OCI-LY7 (cell line): ENCODE measurements at regions not wholly inside any gene's neighbourhood (a gene's known extent, or its start where the extent isn't known, plus 50 kb on each side); places are given as distances from the start of the nearest gene placed in this dataset.

Source experiments
- BruUV-seq: library from RNA; stranded (reverse); fragments of 400-500 nt; replicated peaks from 2 replicates; lab custom pipeline; 2021; lab: Mats Ljungman, UMichigan
- CTCF ChIA-PET: fragments of 300-600 bp; sonication (Branson Sonifier 250); formaldehyde crosslinking; loops from one replicate; lab custom pipeline; 2022; ENCODE audit warnings: antibody characterized with exemption; ENCODE audit not compliant: unreplicated experiment; lab: Charles Lee
- POLR2A ChIA-PET: fragments of 300-600 bp; sonication (Branson Sonifier 250); formaldehyde crosslinking; loops from one replicate; lab custom pipeline; 2022; ENCODE audit warnings: antibody characterized with exemption; lab: Charles Lee
- DNase-seq: peaks from one replicate; pipeline ENCODE4 v3.0.0-alpha.2; 2015; ENCODE audit warnings: low spot score
- H2AFZ ChIP-seq: fragments of 200-600 bp; sonication (generic), shearing (Covaris generic); 2 replicates; pipeline ENCODE4 v1.6.1; 2014; ENCODE audit warnings: mild to moderate bottlenecking, antibody characterized with exemption, low read length, moderate library complexity
- H3K27ac ChIP-seq: fragments of 200-600 bp; sonication (generic); 2 replicates; pipeline ENCODE4 v1.5.1; 2014; ENCODE audit warnings: mixed run types, low read depth, mild to moderate bottlenecking, moderate library complexity, low read length, inconsistent platforms; ENCODE audit not compliant: poor library complexity, severe bottlenecking
- H3K36me3 ChIP-seq: fragments of 200-600 bp; sonication (generic); 2 replicates; pipeline ENCODE4 v1.6.1; 2014; ENCODE audit warnings: mild to moderate bottlenecking, antibody characterized with exemption, low read length, moderate library complexity, mixed read lengths; ENCODE audit not compliant: insufficient read depth
- H3K4me1 ChIP-seq: fragments of 200-600 bp; sonication (generic); 2 replicates; pipeline ENCODE4 v1.5.1; 2014; ENCODE audit warnings: mild to moderate bottlenecking, low read length; ENCODE audit not compliant: insufficient read depth, poor library complexity, severe bottlenecking
- H3K4me2 ChIP-seq: fragments of 200-600 bp; sonication (generic); 2 replicates; pipeline ENCODE4 v1.6.1; 2014; ENCODE audit warnings: mild to moderate bottlenecking, low read length
- H3K4me3 ChIP-seq: fragments of 200-600 bp; sonication (generic); 2 replicates; pipeline ENCODE4 v1.5.1; 2014; ENCODE audit warnings: mild to moderate bottlenecking, low read depth, low read length; ENCODE audit not compliant: poor library complexity, severe bottlenecking
- H3K79me2 ChIP-seq: fragments of 200-600 bp; sonication (generic); 2 replicates; pipeline ENCODE4 v1.6.1; 2016; ENCODE audit warnings: low read depth, mild to moderate bottlenecking, low read length, moderate library complexity, mixed read lengths; ENCODE audit not compliant: insufficient read depth
- H3K9me2 ChIP-seq: fragments of 200-600 bp; sonication (generic); 2 replicates; pipeline ENCODE4 v1.6.1; 2016; ENCODE audit warnings: mild to moderate bottlenecking, low read length, mixed read lengths; ENCODE audit not compliant: insufficient read depth
- H3K9me3 ChIP-seq: fragments of 200-600 bp; sonication (generic); 2 replicates; pipeline ENCODE4 v1.6.1; 2014; ENCODE audit warnings: mild to moderate bottlenecking, mixed run types, low read length, mixed read lengths
- H4K20me1 ChIP-seq: fragments of 200-600 bp; sonication (generic); 2 replicates; pipeline ENCODE4 v1.6.1; 2014; ENCODE audit warnings: mild to moderate bottlenecking, antibody characterized with exemption, low read length, moderate library complexity, mixed read lengths; ENCODE audit not compliant: insufficient read depth
- EZH2phosphoT487 ChIP-seq: fragments of 200-600 bp; sonication (generic); IDR thresholded peaks from 2 replicates; pipeline ENCODE4 v1.6.1; 2018; ENCODE audit warnings: low read depth, borderline replicate concordance, mild to moderate bottlenecking, mixed run types, antibody characterized with exemption, low read length, moderate library complexity, mixed read lengths
- intact Hi-C: fragments of 100-400 bp; cut with micrococcal nuclease; formaldehyde crosslinking; loops from one replicate; pipeline ENCODE4 v1.10.0; 2022; ENCODE audit not compliant: unreplicated experiment
- TF ChIP-seq, protein P1 (sequence below): fragments of 200-600 bp; sonication (generic); conservative IDR thresholded peaks from 2 replicates; pipeline ENCODE4 v1.5.1; 2014; ENCODE audit warnings: mild to moderate bottlenecking, antibody characterized with exemption, low read length, moderate library complexity, mixed read lengths

DNA sequence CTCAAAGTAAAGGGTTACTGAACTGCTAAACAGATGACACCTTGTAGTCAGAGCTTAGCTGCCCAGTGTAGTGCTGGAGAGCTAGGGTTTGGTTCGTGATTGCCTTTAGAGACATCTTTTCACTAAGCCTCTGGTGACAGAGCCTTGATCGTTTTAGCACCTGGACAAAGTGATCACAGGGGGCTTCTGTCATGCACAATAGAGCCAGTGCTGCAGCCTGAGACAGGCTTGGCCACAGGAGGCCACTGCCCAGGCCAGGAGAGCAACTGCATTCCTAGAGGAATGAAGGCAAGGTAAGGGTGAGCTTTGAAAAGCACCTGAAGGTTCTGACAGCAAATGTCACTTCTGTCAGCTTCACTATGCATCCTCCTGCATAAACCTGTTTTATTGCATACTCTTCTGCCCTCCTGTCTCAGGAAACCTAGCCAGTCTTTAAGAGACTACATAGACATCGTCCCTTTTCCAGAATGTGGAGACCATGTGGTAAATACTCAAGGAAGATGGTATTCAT is 122.9 kb downstream of the NPY start:
- ChIA-PET CTCF (interaction anchor here (0.6 kb wide), 1 partner anchor 16 kb away, joined by 3 read pairs; no protein-coding TSS in a partner anchor), POLR2A (interaction anchor here (0.6 kb wide), 1 partner anchor 720 kb away, joined by 3 read pairs; no protein-coding TSS in a partner anchor)
- Histone ChIP-seq H3K4me1 (no peaks in the 10 kb centered on the region), H3K4me2 (no peak overlapping the region), H3K27ac (no peak overlapping the region), H3K9me3 (no peaks in the 10 kb centered on the region), H3K36me3 (no peaks in the 10 kb centered on the region), H3K4me3 (no peak overlapping the region), H2AFZ (no peak overlapping the region), H4K20me1 (no peaks in the 10 kb centered on the region), H3K79me2 (no peaks in the 10 kb centered on the region), H3K9me2 (no peaks in the 10 kb centered on the region)
- no TSS peak for BruUV-seq
- DNase-seq, result no peak
- intact Hi-C loops, result loop anchor here (5.0 kb wide), 1 partner anchor 685 kb away; no protein-coding TSS in a partner anchor
- TF ChIP-seq EZH2phosphoT487, result no peak
- TF ChIP-seq, protein P1, sequence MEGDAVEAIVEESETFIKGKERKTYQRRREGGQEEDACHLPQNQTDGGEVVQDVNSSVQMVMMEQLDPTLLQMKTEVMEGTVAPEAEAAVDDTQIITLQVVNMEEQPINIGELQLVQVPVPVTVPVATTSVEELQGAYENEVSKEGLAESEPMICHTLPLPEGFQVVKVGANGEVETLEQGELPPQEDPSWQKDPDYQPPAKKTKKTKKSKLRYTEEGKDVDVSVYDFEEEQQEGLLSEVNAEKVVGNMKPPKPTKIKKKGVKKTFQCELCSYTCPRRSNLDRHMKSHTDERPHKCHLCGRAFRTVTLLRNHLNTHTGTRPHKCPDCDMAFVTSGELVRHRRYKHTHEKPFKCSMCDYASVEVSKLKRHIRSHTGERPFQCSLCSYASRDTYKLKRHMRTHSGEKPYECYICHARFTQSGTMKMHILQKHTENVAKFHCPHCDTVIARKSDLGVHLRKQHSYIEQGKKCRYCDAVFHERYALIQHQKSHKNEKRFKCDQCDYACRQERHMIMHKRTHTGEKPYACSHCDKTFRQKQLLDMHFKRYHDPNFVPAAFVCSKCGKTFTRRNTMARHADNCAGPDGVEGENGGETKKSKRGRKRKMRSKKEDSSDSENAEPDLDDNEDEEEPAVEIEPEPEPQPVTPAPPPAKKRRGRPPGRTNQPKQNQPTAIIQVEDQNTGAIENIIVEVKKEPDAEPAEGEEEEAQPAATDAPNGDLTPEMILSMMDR, result no peak

DNA sequence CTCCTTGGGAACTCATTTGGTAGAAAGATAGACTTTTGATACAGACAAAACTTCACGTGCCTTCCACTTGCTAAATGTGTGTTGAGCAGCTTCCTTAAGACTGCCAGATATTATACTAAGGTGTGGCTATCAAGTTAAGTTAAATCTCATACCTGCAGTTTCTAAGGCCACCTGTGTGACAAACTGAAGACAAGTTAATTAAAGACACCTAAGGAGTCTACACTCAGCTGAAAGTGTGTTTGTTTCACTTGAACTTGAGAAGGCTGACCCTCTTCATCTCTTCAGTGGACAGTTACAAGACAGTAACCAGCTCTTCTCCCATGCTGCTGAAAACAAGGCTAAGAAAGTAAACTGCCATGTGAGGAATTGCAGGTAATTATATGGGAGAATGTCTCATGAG is 124.0 kb downstream of the NPY start:
- H3K4me3 ChIP-seq, result no peak overlapping the region
- H3K79me2 ChIP-seq, result no peaks in the 10 kb centered on the region
- no peak overlapping the region for H3K27ac ChIP-seq
- H3K9me2 ChIP-seq, result no peaks in the 10 kb centered on the region
- no TSS peak for BruUV-seq
- intact Hi-C loops, result loop anchor here (5.0 kb wide), 1 partner anchor 684 kb away; no protein-coding TSS in a partner anchor
- H3K4me2 ChIP-seq, result no peak overlapping the region
- POLR2A ChIA-PET, result no interaction called here
- no peak overlapping the region for H2AFZ ChIP-seq
- H3K36me3 ChIP-seq, result no peaks in the 10 kb centered on the region
- no peak for DNase-seq
- H4K20me1 ChIP-seq, result no peaks in the 10 kb centered on the region
- H3K9me3 ChIP-seq, result no peaks in the 10 kb centered on the region
- TF ChIP-seq, protein P1, result no peak
- no peak for TF ChIP-seq EZH2phosphoT487
- no peaks in the 10 kb centered on the region for H3K4me1 ChIP-seq
- CTCF ChIA-PET, result no interaction called here

DNA sequence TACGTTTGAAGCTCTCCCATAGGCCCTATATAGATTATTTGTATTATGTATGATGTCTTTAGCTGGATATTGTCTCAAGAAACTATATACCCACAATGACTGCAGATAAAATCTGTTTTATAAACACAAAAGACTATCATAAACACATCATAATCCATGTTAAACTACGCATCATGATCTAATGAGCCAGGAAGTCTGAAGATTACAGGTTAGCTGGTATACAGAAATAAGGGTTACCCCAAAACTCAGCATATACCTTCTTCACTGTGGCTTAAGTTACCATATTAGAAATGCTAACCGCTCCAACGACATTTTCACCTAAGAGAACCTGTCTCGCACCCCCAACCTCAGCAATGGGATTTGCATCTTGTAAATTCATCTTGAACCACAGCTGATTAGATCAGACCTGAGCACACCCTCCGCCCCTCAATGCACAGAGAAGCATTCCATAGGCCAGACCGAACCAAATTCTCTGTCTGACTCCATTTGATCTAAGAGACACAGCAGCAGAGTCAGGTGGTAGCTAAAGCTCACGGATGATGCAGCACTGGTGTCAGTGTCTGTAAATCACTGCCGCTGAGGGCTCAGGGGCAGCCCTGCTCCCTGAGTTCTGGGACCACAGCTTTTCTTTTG is 124.9 kb downstream of the NPY start:
- Histone ChIP-seq H3K4me2 (no peak overlapping the region), H3K4me3 (no peak overlapping the region), H3K36me3 (no peaks in the 10 kb centered on the region), H4K20me1 (no peaks in the 10 kb centered on the region), H3K27ac (no peak overlapping the region), H3K9me2 (no peaks in the 10 kb centered on the region), H3K9me3 (peaks cover 3% of the 10 kb centered on the region; the same call in 1 of the 2 replicates), H2AFZ (no peak overlapping the region), H3K79me2 (no peaks in the 10 kb centered on the region), H3K4me1 (no peaks in the 10 kb centered on the region)
- intact Hi-C loops, result loop anchor here (5.0 kb wide), 1 partner anchor 683 kb away; no protein-coding TSS in a partner anchor
- DNase-seq, result no peak
- CTCF ChIA-PET, result no interaction called here
- POLR2A ChIA-PET, result no interaction called here
- TF ChIP-seq EZH2phosphoT487, result no peak
- TF ChIP-seq, protein P1, result no peak
- BruUV-seq, result no TSS peak
